ENCODE measurements at regions not wholly inside any gene's neighbourhood (a gene's known extent, or its start where the extent isn't known, plus 50 kb on each side); places are given as distances from the start of the nearest gene placed in this dataset.

DNA sequence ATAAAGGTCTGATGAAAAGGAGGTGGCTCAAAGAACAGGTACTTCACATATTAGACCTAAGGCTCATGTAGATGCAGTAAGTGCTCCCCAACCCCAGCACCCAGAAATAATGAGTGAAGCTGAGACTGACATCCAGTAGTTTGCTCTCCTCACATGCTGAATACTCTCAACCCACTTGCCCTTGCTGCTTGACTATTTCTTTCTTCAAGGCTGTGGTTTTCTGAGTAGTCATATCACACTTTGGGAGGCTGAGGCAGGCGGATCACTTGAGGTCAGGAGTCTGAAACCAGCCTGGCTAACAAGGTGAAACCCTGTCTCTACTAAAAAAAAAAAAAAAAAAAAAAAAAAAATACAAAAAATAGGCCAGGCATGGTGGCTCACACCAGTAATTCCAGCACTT, 51.5 kb upstream of the PRPS1 start:
- H3K27ac Mint-ChIP-seq = no peak overlapping the region
- DNase-seq (no peak), ATAC-seq (replicated peaks in 1 of 4) (no peak)
- H3K4me1 Mint-ChIP-seq = no peaks in the 10 kb centered on the region
- H3K4me1 ChIP-seq (ENCODE audit: control insufficient read depth in 1 of 2, extremely low read depth in 1 of 2, insufficient read depth in 2 of 2, low read length in 2 of 2) = no peaks in the 10 kb centered on the region
- H3K27ac ChIP-seq (ENCODE audit: low read length) = no peak overlapping the region
- CTCF ChIA-PET = interaction anchor here in 1 of 2 donors (0.7 kb wide), 1 partner anchor 52 kb away, joined by 3 read pairs; no protein-coding TSS in a partner anchor
- H3K36me3 Mint-ChIP-seq = no peaks in the 10 kb centered on the region
- no peaks in the 10 kb centered on the region for H3K27me3 ChIP-seq (replicated peaks in 1 of 2; ENCODE audit: control insufficient read depth in 2 of 2, extremely low read depth in 1 of 2, insufficient read depth in 2 of 2, low read length in 1 of 2)
- POLR2A ChIA-PET = no interaction called here
- peaks cover 0 to 3% (median 0%) of the 10 kb centered on the region in 3 donors for H3K9me3 Mint-ChIP-seq
- no CpG with 5 or more reads among the region's 1 CpG for WGBS (ENCODE audit: insufficient coverage)
- peaks cover 0 to 3% of the 10 kb centered on the region in 2 donors for H3K27me3 Mint-ChIP-seq
- no peak overlapping the region for H3K4me3 ChIP-seq (ENCODE audit: control insufficient read depth in 1 of 2, extremely low read depth in 1 of 2, low read length in 1 of 2)
- no peaks in the 10 kb centered on the region for H3K36me3 ChIP-seq (ENCODE audit: control insufficient read depth in 2 of 2, extremely low read depth in 1 of 2, insufficient read depth in 1 of 2, low read length in 1 of 2)
- H3K4me3 Mint-ChIP-seq = no peak overlapping the region
- H3K9me3 ChIP-seq = no peaks in the 10 kb centered on the region

DNA sequence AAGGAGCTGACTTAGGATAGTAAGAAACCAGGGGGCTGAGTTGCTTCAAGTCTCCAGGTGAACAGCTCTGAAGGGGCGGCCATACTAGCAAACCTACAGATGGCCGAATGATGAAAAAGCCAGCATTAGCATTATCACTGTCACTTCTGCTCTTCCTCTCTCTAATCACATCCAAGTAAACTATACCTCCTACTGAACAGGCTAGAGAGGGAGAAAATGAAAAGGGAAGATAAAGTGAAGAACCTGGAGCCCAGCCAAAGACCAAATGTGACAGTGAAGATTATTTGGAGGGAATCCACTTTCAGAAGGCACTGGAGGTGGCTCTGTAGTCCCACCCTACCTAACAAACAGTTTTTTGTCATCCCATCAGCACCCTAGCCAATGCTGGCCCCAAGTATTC, 50.4 kb upstream of the PRPS1 start:
- H3K4me1 ChIP-seq (ENCODE audit: control insufficient read depth in 1 of 2, extremely low read depth in 1 of 2, insufficient read depth in 2 of 2, low read length in 2 of 2) = no peaks in the 10 kb centered on the region
- H3K4me1 Mint-ChIP-seq = no peaks in the 10 kb centered on the region
- no peaks in the 10 kb centered on the region for H3K27me3 ChIP-seq (replicated peaks in 1 of 2; ENCODE audit: control insufficient read depth in 2 of 2, extremely low read depth in 1 of 2, insufficient read depth in 2 of 2, low read length in 1 of 2)
- ChIA-PET CTCF (no interaction called here), POLR2A (no interaction called here)
- no peak overlapping the region for H3K27ac ChIP-seq (ENCODE audit: low read length)
- no peaks in the 10 kb centered on the region for H3K27me3 Mint-ChIP-seq
- no peaks in the 10 kb centered on the region for H3K9me3 ChIP-seq
- H3K4me3 Mint-ChIP-seq = no peak overlapping the region
- H3K9me3 Mint-ChIP-seq = peaks cover 0 to 4% (median 0%) of the 10 kb centered on the region in 3 donors
- no CpG with 5 or more reads among the region's 2 CpGs for WGBS (ENCODE audit: insufficient coverage)
- DNase-seq = no peak
- no peak overlapping the region for H3K27ac Mint-ChIP-seq
- H3K36me3 ChIP-seq (ENCODE audit: control insufficient read depth in 2 of 2, extremely low read depth in 1 of 2, insufficient read depth in 1 of 2, low read length in 1 of 2) = no peaks in the 10 kb centered on the region
- H3K4me3 ChIP-seq (ENCODE audit: control insufficient read depth in 1 of 2, extremely low read depth in 1 of 2, low read length in 1 of 2) = no peak overlapping the region
- H3K36me3 Mint-ChIP-seq = no peaks in the 10 kb centered on the region
- ATAC-seq (replicated peaks in 1 of 4) = no peak

Measured in T-cell (primary cell).